Panc1 (cell line): ENCODE measurements at regions not wholly inside any gene's neighbourhood (a gene's known extent, or its start where the extent isn't known, plus 50 kb on each side); places are given as distances from the start of the nearest gene placed in this dataset.

Source experiments
- CTCF ChIP-seq: fragments of 450-650 bp; IDR thresholded peaks from 2 replicates; pipeline ENCODE4 v1.5.1; 2017; ENCODE audit warnings: mild to moderate bottlenecking
- POLR2AphosphoS5 ChIP-seq: IDR thresholded peaks from 2 replicates; pipeline ENCODE4 v1.6.1; 2012; ENCODE audit warnings: mild to moderate bottlenecking, low read depth, low read length, moderate library complexity
- TCF7L2 ChIP-seq: IDR thresholded peaks from 2 replicates; pipeline ENCODE4 v1.6.1; 2011; ENCODE audit warnings: mild to moderate bottlenecking, low read depth, low read length, inconsistent platforms

GRCh38 chr16:11430601-11431317 lies 85.5 kb downstream of the RMI2 start:
- no peak for TF ChIP-seq CTCF
- no peak for TF ChIP-seq POLR2AphosphoS5
- TF ChIP-seq TCF7L2, result no peak
